Skeletal muscle satellite cell (primary cell): ENCODE measurements at regions not wholly inside any gene's neighbourhood (a gene's known extent, or its start where the extent isn't known, plus 50 kb on each side); places are given as distances from the start of the nearest gene placed in this dataset.
A peak's percentile ranks its signal among the peaks of the same experiment; 100 is the strongest.

Experiments used
- H3K27me3 ChIP-seq: 2 replicates; pipeline ENCODE4 v1.7.0; 2013; ENCODE audit warnings: low read length; ENCODE audit not compliant: control insufficient read depth, insufficient read depth
- H3K36me3 ChIP-seq: 2 replicates; pipeline ENCODE4 v1.7.0; 2013; ENCODE audit warnings: mild to moderate bottlenecking, control low read depth, low read length; ENCODE audit not compliant: insufficient read depth
- H3K4me1 ChIP-seq: 2 replicates; pipeline ENCODE4 v1.7.0; 2013; ENCODE audit warnings: low read length; ENCODE audit not compliant: control insufficient read depth, insufficient read depth
- H3K4me2 ChIP-seq: 2 replicates; pipeline ENCODE4 v1.7.0; 2013; ENCODE audit warnings: mild to moderate bottlenecking, low read length
- H3K4me3 ChIP-seq: 2 replicates; pipeline ENCODE4 v1.7.0; 2013; ENCODE audit warnings: low read length
- H3K9ac ChIP-seq: 2 replicates; pipeline ENCODE4 v1.7.0; 2013; ENCODE audit warnings: mild to moderate bottlenecking, low read depth, low read length, moderate library complexity
- H3K9me3 ChIP-seq: replicated peaks from 2 replicates; pipeline ENCODE4 v1.7.0; 2013; ENCODE audit warnings: mild to moderate bottlenecking, control low read depth, low read length

DNA sequence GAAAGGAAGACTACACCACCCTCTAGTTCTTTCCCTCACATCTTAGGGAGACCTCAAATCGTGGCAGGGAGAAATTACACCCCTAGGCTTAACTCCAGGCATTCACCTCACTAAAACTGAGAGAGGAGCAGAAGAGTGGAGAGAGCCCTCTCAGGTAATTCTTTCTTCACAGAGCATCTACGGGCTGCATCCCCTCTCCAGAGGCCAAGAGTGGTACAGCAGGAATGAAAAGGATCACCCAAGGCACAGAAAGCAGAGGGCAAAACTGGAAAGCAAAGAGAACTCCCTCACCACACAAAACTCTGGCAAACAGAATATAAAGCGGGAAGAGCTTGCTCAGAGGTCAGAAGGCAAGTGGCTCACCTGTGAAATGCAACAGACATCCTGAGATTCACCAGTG is 661.2 kb downstream of the TBC1D4 start:
- Histone ChIP-seq H3K27me3 (no peaks in the 10 kb centered on the region), H3K9ac (no peak overlapping the region), H3K36me3 (no peaks in the 10 kb centered on the region), H3K4me2 (no peak overlapping the region), H3K4me3 (no peak overlapping the region), H3K9me3 (no peaks in the 10 kb centered on the region), H3K4me1 (peaks cover 11% of the 10 kb centered on the region)

- no peak overlapping the region for H3K4me2 ChIP-seq
- no peaks in the 10 kb centered on the region for H3K9me3 ChIP-seq
- no peak overlapping the region for H3K4me3 ChIP-seq
- H3K36me3 ChIP-seq = no peaks in the 10 kb centered on the region
- H3K27me3 ChIP-seq = no peaks in the 10 kb centered on the region
- H3K4me1 ChIP-seq = no peaks in the 10 kb centered on the region
- no peak overlapping the region for H3K9ac ChIP-seq
These were observed 662.4 kb downstream of the TBC1D4 start for GRCh38 chr13:74819549-74819948.

GRCh38 chr13:74816737-74817136 is 665.2 kb downstream of the TBC1D4 start:
- no peaks in the 10 kb centered on the region for H3K9me3 ChIP-seq
- H3K4me3 ChIP-seq = no peak overlapping the region
- H3K4me1 ChIP-seq = no peaks in the 10 kb centered on the region
- no peaks in the 10 kb centered on the region for H3K36me3 ChIP-seq
- H3K4me2 ChIP-seq = no peak overlapping the region
- H3K9ac ChIP-seq = no peak overlapping the region
- no peaks in the 10 kb centered on the region for H3K27me3 ChIP-seq

DNA sequence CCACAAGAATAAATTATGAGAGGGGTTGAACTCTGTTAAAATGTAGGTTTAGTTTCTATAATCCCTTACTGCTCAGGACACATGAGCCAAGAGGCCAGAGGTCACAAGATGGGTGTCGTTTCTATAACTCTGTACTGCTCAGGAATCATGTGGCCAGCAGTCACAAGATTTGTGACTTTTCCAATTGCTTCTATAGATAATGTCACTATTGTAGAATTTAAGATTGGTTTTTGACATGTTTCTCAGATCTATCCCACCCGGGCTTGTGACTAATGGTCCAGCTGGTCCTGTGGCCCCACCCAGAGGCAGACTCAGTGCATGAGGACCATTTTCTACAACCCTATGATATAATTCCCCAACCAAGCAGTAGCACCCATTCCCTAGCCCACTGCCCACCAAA is 662.0 kb upstream of the KLF12 start:
- Histone ChIP-seq H3K27me3 (no peaks in the 10 kb centered on the region), H3K9me3 (no peaks in the 10 kb centered on the region), H3K4me3 (no peak overlapping the region), H3K4me2 (no peak overlapping the region), H3K36me3 (no peaks in the 10 kb centered on the region), H3K9ac (no peak overlapping the region), H3K4me1 (no peaks in the 10 kb centered on the region)

- no peak overlapping the region for H3K4me3 ChIP-seq
- no peaks in the 10 kb centered on the region for H3K27me3 ChIP-seq
- no peaks in the 10 kb centered on the region for H3K9me3 ChIP-seq
These were observed 661.3 kb upstream of the KLF12 start for GRCh38 chr13:74795526-74795925.

GRCh38 chr13:74794582-74794981 is 660.4 kb upstream of the KLF12 start:
- H3K27me3 ChIP-seq = no peaks in the 10 kb centered on the region
- H3K9me3 ChIP-seq = no peaks in the 10 kb centered on the region
- H3K4me2 ChIP-seq = no peak overlapping the region
- no peaks in the 10 kb centered on the region for H3K36me3 ChIP-seq
- no peaks in the 10 kb centered on the region for H3K4me1 ChIP-seq
- H3K9ac ChIP-seq = no peak overlapping the region
- H3K4me3 ChIP-seq = no peak overlapping the region

More at GRCh38 chr13:74795526-74795925, 661.3 kb upstream of the KLF12 start:
- Histone ChIP-seq H3K9ac (no peak overlapping the region), H3K4me2 (no peak overlapping the region), H3K36me3 (no peaks in the 10 kb centered on the region), H3K4me1 (no peaks in the 10 kb centered on the region)

DNA sequence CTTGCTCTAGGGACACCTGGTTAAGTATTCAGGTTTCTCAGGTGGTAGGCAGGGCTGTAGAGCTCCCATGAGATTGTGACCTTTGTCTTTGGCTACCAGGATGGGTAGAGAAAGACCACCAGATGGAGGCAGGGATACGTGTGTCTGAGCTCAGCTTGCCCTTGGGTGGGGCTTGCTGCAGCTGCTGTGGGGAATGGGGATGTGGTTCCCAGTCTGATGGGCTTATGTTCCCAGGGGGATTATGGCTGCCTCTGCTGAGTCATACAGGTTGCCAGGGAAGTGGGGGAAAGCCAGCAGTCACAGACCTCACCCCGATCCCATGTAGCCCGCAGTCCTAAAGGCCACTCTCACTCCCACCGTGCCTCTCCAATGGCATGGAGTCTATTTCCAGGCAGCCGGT is 659.9 kb upstream of the KLF12 start:
- Histone ChIP-seq H3K36me3 (no peaks in the 10 kb centered on the region), H3K27me3 (no peaks in the 10 kb centered on the region), H3K9ac (no peak overlapping the region), H3K4me2 (no peak overlapping the region), H3K9me3 (no peaks in the 10 kb centered on the region), H3K4me1 (no peaks in the 10 kb centered on the region), H3K4me3 (no peak overlapping the region)

- Histone ChIP-seq H3K9me3 (no peaks in the 10 kb centered on the region), H3K4me1 (no peaks in the 10 kb centered on the region), H3K4me3 (no peak overlapping the region), H3K27me3 (no peaks in the 10 kb centered on the region), H3K36me3 (no peaks in the 10 kb centered on the region), H3K9ac (no peak overlapping the region), H3K4me2 (no peak overlapping the region)
These were observed 650.8 kb upstream of the KLF12 start for GRCh38 chr13:74784959-74785358.

DNA sequence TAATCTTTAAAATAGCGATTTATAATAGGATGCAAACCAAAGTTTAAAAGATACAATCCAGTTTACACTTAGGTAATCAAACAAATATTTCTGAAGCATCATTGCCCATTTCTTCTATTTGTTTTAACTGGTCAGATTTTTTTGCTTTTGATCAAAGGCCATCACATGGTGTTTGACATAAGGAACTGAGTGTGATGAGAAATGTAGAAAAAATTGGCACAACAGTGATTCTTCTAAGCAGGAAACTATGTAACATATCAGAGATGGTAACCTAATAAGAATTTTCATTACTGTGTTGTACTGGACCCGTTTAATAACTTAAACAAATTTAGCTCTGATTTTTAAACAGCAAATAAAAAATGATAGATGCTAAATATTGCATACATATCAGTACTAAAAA is 644.7 kb upstream of the KLF12 start:
- Histone ChIP-seq H3K27me3 (no peaks in the 10 kb centered on the region), H3K9me3 (no peaks in the 10 kb centered on the region), H3K9ac (no peak overlapping the region), H3K4me1 (peaks cover 9% of the 10 kb centered on the region), H3K4me2 (no peak overlapping the region), H3K36me3 (no peaks in the 10 kb centered on the region), H3K4me3 (no peak overlapping the region)

DNA sequence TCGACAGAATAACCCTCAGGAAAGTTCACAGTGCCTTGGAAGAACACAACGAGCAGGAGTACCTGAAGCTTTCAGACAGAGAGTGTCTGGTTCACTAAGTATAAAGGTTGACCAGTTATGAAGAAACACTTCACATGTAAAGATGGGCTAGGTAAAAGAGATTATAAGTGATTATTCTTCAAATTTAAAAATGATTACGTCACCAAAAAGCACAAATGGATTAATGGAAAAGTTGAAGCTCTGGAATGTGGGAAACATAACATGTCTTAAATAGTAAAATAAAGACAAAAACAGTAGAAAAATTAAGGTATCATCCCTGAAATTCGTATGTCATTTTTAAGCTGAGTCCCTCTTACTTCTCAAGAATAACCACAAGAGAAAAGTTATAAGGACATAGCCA is 643.9 kb upstream of the KLF12 start:
- no peak overlapping the region for H3K9ac ChIP-seq
- H3K36me3 ChIP-seq = no peaks in the 10 kb centered on the region
- no peaks in the 10 kb centered on the region for H3K9me3 ChIP-seq
- peaks cover 16% of the 10 kb centered on the region for H3K4me1 ChIP-seq
- no peak overlapping the region for H3K4me3 ChIP-seq
- no peaks in the 10 kb centered on the region for H3K27me3 ChIP-seq
- no peak overlapping the region for H3K4me2 ChIP-seq

DNA sequence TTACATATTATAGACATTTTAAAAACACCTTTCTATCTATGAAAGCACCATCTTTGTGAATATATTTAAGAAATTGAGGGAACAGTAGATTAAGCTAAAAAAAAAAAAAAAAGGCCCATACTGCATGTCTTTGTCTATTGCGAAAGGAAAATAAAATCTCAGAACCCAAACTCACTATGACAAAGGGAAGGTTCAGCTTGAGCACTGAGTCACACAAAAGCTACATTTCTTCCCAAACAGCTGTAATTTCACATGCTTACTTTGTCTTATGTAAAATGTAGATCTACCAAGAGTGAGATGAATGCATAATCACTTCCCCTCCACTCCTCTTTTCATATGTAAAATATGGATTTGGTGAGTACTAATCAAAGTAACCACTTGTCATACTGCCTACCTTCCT is 640.1 kb upstream of the KLF12 start:
- peaks cover 50% of the 10 kb centered on the region for H3K4me1 ChIP-seq
- no peaks in the 10 kb centered on the region for H3K9me3 ChIP-seq
- H3K4me2 ChIP-seq = no peak overlapping the region
- H3K9ac ChIP-seq = peak overlapping the region; percentile 6
- no peaks in the 10 kb centered on the region for H3K27me3 ChIP-seq
- H3K4me3 ChIP-seq = no peak overlapping the region
- H3K36me3 ChIP-seq = no peaks in the 10 kb centered on the region

DNA sequence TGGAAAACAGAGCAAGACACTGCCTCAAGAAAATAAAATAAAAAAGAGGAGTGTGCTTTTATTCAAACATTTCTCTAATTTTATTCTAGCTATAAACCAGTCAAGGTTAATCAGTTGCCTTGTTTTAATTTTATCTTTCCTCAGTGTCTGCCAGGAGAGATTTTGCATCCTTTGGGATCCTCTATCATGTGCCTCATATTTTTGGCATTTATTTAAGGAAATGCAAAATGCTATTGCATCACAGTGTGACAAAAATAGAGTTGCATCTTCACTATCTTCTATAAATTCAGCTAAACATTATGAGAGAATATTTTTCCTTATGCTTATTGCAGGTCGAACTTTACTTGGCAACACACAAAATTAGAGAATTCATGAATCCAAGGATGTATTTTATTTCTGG is 639.0 kb upstream of the KLF12 start:
- no peak overlapping the region for H3K4me2 ChIP-seq
- no peaks in the 10 kb centered on the region for H3K9me3 ChIP-seq
- H3K36me3 ChIP-seq = no peaks in the 10 kb centered on the region
- no peak overlapping the region for H3K9ac ChIP-seq
- peaks cover 60% of the 10 kb centered on the region for H3K4me1 ChIP-seq
- H3K27me3 ChIP-seq = no peaks in the 10 kb centered on the region
- H3K4me3 ChIP-seq = no peak overlapping the region
